ENCODE measurements at regions not wholly inside any gene's neighbourhood (a gene's known extent, or its start where the extent isn't known, plus 50 kb on each side); places are given as distances from the start of the nearest gene placed in this dataset.
A peak's percentile ranks its signal among the peaks of the same experiment; 100 is the strongest.
"Not testable (repeated sequence)": the region's sequence is repeated elsewhere in the genome, so short reads cannot be mapped to it uniquely, and the experiment has no call there.

DNA sequence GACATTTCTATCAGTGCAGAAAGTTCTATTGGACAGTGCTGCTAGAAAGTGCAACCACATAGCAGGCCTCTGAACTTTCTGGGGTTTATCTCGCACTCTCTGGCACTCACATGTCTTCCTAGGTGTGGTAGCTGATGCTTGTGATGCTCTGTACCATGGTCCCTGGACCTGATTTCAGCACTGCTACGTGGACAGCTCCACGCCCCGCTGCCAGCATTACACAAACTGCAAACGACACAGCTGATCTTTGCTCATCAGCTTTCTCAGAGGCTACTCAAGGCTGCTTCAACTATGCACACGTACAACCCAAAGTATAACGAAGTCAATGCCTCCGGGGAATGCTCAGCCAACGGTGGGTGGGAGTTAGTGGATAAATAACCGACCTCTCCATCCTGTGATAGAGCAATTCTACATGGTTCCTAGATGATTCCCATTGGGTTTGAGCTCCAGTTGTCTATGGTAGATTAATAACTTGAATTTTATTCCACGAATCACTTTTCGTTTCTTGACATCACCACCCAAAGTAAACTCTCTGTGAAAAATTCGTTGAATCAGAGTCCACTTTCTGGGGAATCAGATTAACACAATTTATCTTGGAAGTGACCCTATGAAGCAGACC is 302.5 kb downstream of the ACTR3B start:
- Histone ChIP-seq H3K9me3 (no peaks in the 10 kb centered on the region), H3K36me3 (no peaks in the 10 kb centered on the region), H3K27ac (no peak overlapping the region), H3K4me3 (no peak overlapping the region), H3K4me1 (no peaks in the 10 kb centered on the region), H3K27me3 (no peaks in the 10 kb centered on the region)
- ATAC-seq (peak in 2 of 4 donors; percentile 25 to 30), DNase-seq (no peak)
- no peak for TF ChIP-seq CTCF (IDR thresholded peaks at IDR 0.05)
- WGBS (ENCODE audit: insufficient coverage, low coverage, low lambda C conversion rate, missing lambda C conversion rate): 27% methylated on average over 6 of the region's 13 CpGs
- intact Hi-C loops (cut with DNase I): no loop called here

- 7% methylated on average over 1 of the region's 1 CpG for WGBS (ENCODE audit: insufficient coverage, low coverage, low lambda C conversion rate, missing lambda C conversion rate)
- ATAC-seq (no peak), DNase-seq (no peak)
- no peak for TF ChIP-seq POLR2A (IDR thresholded peaks at IDR 0.05)
- no peak for TF ChIP-seq CTCF (IDR thresholded peaks at IDR 0.05)
- H3K27me3 ChIP-seq: no peaks in the 10 kb centered on the region
- intact Hi-C loops (cut with DNase I): no loop called here
- no peaks in the 10 kb centered on the region for H3K4me1 ChIP-seq
- no peak overlapping the region for H3K4me3 ChIP-seq
- H3K9me3 ChIP-seq: no peaks in the 10 kb centered on the region
- no peak overlapping the region for H3K27ac ChIP-seq
- no peaks in the 10 kb centered on the region for H3K36me3 ChIP-seq
Observed at GRCh38 chr7:153065051-153065450, 305.5 kb downstream of the ACTR3B start.

GRCh38 chr7:153066711-153067110 is 307.2 kb downstream of the ACTR3B start:
- no peaks in the 10 kb centered on the region for H3K9me3 ChIP-seq
- no peaks in the 10 kb centered on the region for H3K36me3 ChIP-seq
- 47% methylated on average over 4 of the region's 5 CpGs for WGBS (ENCODE audit: insufficient coverage, low coverage, low lambda C conversion rate, missing lambda C conversion rate)
- intact Hi-C loops (cut with DNase I): no loop called here
- no peak overlapping the region for H3K27ac ChIP-seq
- no peak overlapping the region for H3K4me3 ChIP-seq
- ATAC-seq (no peak), DNase-seq (no peak)
- TF ChIP-seq POLR2A (IDR thresholded peaks at IDR 0.05): no peak
- TF ChIP-seq CTCF (IDR thresholded peaks at IDR 0.05): no peak
- no peaks in the 10 kb centered on the region for H3K4me1 ChIP-seq
- no peaks in the 10 kb centered on the region for H3K27me3 ChIP-seq

- TF ChIP-seq CTCF (IDR thresholded peaks at IDR 0.05) (no peak), POLR2A (IDR thresholded peaks at IDR 0.05) (no peak)
- DNase-seq: no peak
- Histone ChIP-seq H3K9me3 (no peaks in the 10 kb centered on the region), H3K27me3 (no peaks in the 10 kb centered on the region), H3K27ac (no peak overlapping the region), H3K4me3 (no peak overlapping the region), H3K36me3 (no peaks in the 10 kb centered on the region), H3K4me1 (no peaks in the 10 kb centered on the region)
- ATAC-seq: no peak
- intact Hi-C loops (cut with DNase I): no loop called here
Observed at GRCh38 chr7:153070141-153070540, 310.6 kb downstream of the ACTR3B start.

GRCh38 chr7:153072806-153073205 is 313.3 kb downstream of the ACTR3B start:
- no peak overlapping the region for H3K4me3 ChIP-seq
- intact Hi-C loops (cut with DNase I): no loop called here
- H3K27me3 ChIP-seq: no peaks in the 10 kb centered on the region
- H3K27ac ChIP-seq: no peak overlapping the region
- DNase-seq (no peak), ATAC-seq (no peak)
- no peak for TF ChIP-seq CTCF (IDR thresholded peaks at IDR 0.05)
- no peak for TF ChIP-seq POLR2A (IDR thresholded peaks at IDR 0.05)
- no peaks in the 10 kb centered on the region for H3K9me3 ChIP-seq
- H3K36me3 ChIP-seq: no peaks in the 10 kb centered on the region
- H3K4me1 ChIP-seq: no peaks in the 10 kb centered on the region
- WGBS (ENCODE audit: insufficient coverage, low coverage, low lambda C conversion rate, missing lambda C conversion rate): 61% methylated on average over 2 of the region's 4 CpGs

DNA sequence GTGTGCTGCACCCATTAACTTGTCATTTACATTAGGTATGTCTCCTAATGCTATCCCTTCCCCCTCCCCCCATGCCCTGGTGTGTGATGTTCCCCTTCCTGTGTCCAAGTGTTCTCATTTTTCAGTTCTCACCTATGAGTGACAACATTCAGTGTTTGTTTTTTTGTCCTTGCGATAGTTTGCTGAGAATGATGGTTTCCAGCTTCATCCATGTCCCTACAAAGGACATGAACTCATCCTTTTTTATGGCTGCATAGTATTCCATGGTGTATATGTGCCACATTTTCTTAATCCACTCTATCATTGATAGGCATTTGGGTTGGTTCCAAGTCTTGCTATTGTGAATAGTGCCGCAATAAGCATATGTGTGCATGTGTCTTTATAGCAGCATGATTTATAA is 316.7 kb downstream of the ACTR3B start:
- H3K9me3 ChIP-seq; H3K27me3 ChIP-seq; ATAC-seq; H3K4me1 ChIP-seq; intact Hi-C loops (cut with DNase I); H3K4me3 ChIP-seq; H3K36me3 ChIP-seq; H3K27ac ChIP-seq; DNase-seq: not testable (repeated sequence)
- 85% methylated on average over 2 of the region's 2 CpGs for WGBS (ENCODE audit: insufficient coverage, low coverage, low lambda C conversion rate, missing lambda C conversion rate)
